GM12878 (cell line): ENCODE measurements at regions not wholly inside any gene's neighbourhood (a gene's known extent, or its start where the extent isn't known, plus 50 kb on each side); places are given as distances from the start of the nearest gene placed in this dataset.

Experiments used
- ATAC-seq: fragments of 200-7000 bp; cut with Tn5 transposase; 3 replicates; pipeline ENCODE4 v1.9.1; 2020; ENCODE audit warnings: mild to moderate bottlenecking, moderate library complexity
- BruUV-seq: library from RNA; stranded (reverse); fragments of 400-500 nt; replicated peaks from 2 replicates; lab custom pipeline; 2021; lab: Mats Ljungman, UMichigan
- CTCF ChIA-PET: fragments of 300-600 bp; sonication (Branson Sonifier 250); formaldehyde crosslinking; extraction: SDS; loops from one replicate; lab custom pipeline; 2021; ENCODE audit warnings: inconsistent platforms; lab: Yijun Ruan, JAX
- POLR2A ChIA-PET: fragments of 350-600 bp; formaldehyde crosslinking; extraction: SDS; loops from one replicate; lab custom pipeline; 2021; ENCODE audit warnings: inconsistent platforms; lab: Charles Lee
- RAD21 ChIA-PET: fragments of 300-600 bp; sonication (Branson Sonifier 250); formaldehyde crosslinking; loops from one replicate; lab custom pipeline; 2023; ENCODE audit warnings: antibody characterized with exemption; ENCODE audit not compliant: unreplicated experiment; lab: Charles Lee
- SMC1A ChIA-PET: fragments of 300-600 bp; sonication (Branson Sonifier 250); formaldehyde crosslinking; loops from one replicate; lab custom pipeline; 2023; ENCODE audit not compliant: unreplicated experiment, uncharacterized antibody; lab: Charles Lee
- DNase-seq: peaks from one replicate; pipeline ENCODE4 v3.0.0-alpha.2; 2011; ENCODE audit warnings: low read depth, low spot score
- FAIRE-seq: peaks from 3 replicates; lab custom pipeline; 2011; peaks lifted over from hg19 to GRCh38; lab: Jason Lieb, UNC
- H2AFZ ChIP-seq: 2 replicates; pipeline ENCODE4 v1.6.0; 2011; ENCODE audit warnings: low read depth, low read length, control low read depth; ENCODE audit not compliant: control insufficient read depth
- H3K27ac ChIP-seq: 2 replicates; pipeline ENCODE4 v1.5.1; 2011; ENCODE audit warnings: control low read depth; ENCODE audit not compliant: control insufficient read depth, insufficient read depth
- H3K27me3 ChIP-seq, 2 experiments: replicated peaks in 1 of 2; 2 replicates each; pipeline versions ENCODE4 v1.6.0 to v1.6.1; 2011; ENCODE audit warnings: low read length in 1 of 2; ENCODE audit not compliant: control insufficient read depth in 2 of 2, insufficient read depth in 2 of 2
- H3K36me3 ChIP-seq, 2 experiments: 2 replicates each; pipeline ENCODE4 v1.5.1; 2011; ENCODE audit warnings: low read length in 1 of 2; ENCODE audit not compliant: control insufficient read depth in 2 of 2, insufficient read depth in 2 of 2
- H3K4me1 ChIP-seq: 2 replicates; pipeline ENCODE4 v1.6.1; 2011; ENCODE audit warnings: mild to moderate bottlenecking, low read length, moderate library complexity, mixed read lengths; ENCODE audit not compliant: control insufficient read depth, insufficient read depth
- H3K4me2 ChIP-seq: 2 replicates; pipeline ENCODE4 v1.6.0; 2011; ENCODE audit warnings: control low read depth; ENCODE audit not compliant: control insufficient read depth, insufficient read depth
- H3K4me3 ChIP-seq: fragments of 200-600 bp; sonication (generic); 2 replicates; pipeline ENCODE4 v1.5.1; 2016
- H3K79me2 ChIP-seq: 2 replicates; pipeline ENCODE4 v1.6.0; 2011; ENCODE audit warnings: low read length; ENCODE audit not compliant: control insufficient read depth, insufficient read depth
- H3K9ac ChIP-seq: 2 replicates; pipeline ENCODE4 v1.8.0; 2011; ENCODE audit warnings: low read length, control low read depth, mixed read lengths; ENCODE audit not compliant: control insufficient read depth, insufficient read depth
- H3K9me3 ChIP-seq: replicated peaks from 3 replicates; pipeline ENCODE4 v1.5.1; 2011; ENCODE audit warnings: mild to moderate bottlenecking, low read length; ENCODE audit not compliant: control insufficient read depth, insufficient read depth
- H4K20me1 ChIP-seq: 2 replicates; pipeline ENCODE4 v1.6.0; 2011; ENCODE audit not compliant: control insufficient read depth, insufficient read depth
- CEBPB ChIP-seq, 2 experiments: fragments of 150-350 bp in 1 of 2; IDR thresholded peaks; 2 replicates each; pipeline ENCODE4 v1.6.1; 2012 to 2014; ENCODE audit warnings: low read depth in 2 of 2, low read length in 2 of 2, borderline replicate concordance in 1 of 2, inconsistent platforms in 1 of 2
- CHD1 ChIP-seq: IDR thresholded peaks from 2 replicates; pipeline ENCODE4 v1.6.1; 2012; ENCODE audit warnings: low read depth, low read length, improper control_type of control experiment
- DPF2 ChIP-seq: fragments of 450-650 bp; IDR thresholded peaks from 2 replicates; pipeline ENCODE4 v1.6.1; 2017; ENCODE audit warnings: mild to moderate bottlenecking
- GABPA ChIP-seq: IDR thresholded peaks from 2 replicates; pipeline ENCODE4 v1.6.1; 2014; ENCODE audit warnings: antibody characterized with exemption, low read depth, mild to moderate bottlenecking, inconsistent platforms
- KLF5 ChIP-seq: fragments of 450-650 bp; IDR thresholded peaks from 2 replicates; pipeline ENCODE4 v1.6.1; 2014; ENCODE audit warnings: mild to moderate bottlenecking; ENCODE audit not compliant: partially characterized antibody
- MXI1 ChIP-seq: fragments of 150-350 bp; IDR thresholded peaks from 2 replicates; pipeline ENCODE4 v1.6.1; 2011; ENCODE audit warnings: low read depth, mild to moderate bottlenecking, inconsistent platforms, low read length, improper control_type of control experiment
- RB1 ChIP-seq: fragments of 450-650 bp; formaldehyde crosslinking; IDR thresholded peaks from 2 replicates; pipeline ENCODE4 v1.6.1; 2017; ENCODE audit warnings: mild to moderate bottlenecking, borderline replicate concordance
- RBBP5 ChIP-seq: fragments of 200-600 bp; sonication (generic); conservative IDR thresholded peaks from 2 replicates; pipeline ENCODE4 v1.6.1; 2016
- SIN3A ChIP-seq: IDR thresholded peaks from 2 replicates; pipeline ENCODE4 v1.6.1; 2012; ENCODE audit warnings: low read depth, low read length, improper control_type of control experiment
- SP1 ChIP-seq: IDR thresholded peaks from one replicate; pipeline ENCODE4 v1.6.1; 2011; ENCODE audit warnings: low read depth, low read length
- WRNIP1 ChIP-seq: IDR thresholded peaks from 2 replicates; pipeline ENCODE4 v1.6.1; 2011; ENCODE audit warnings: low read depth, low read length, improper control_type of control experiment, borderline replicate concordance
- ZBTB33 ChIP-seq: fragments of 450-650 bp; IDR thresholded peaks from 2 replicates; pipeline ENCODE4 v1.6.1; 2017; ENCODE audit warnings: mild to moderate bottlenecking
- ZBTB40 ChIP-seq: fragments of 450-650 bp; IDR thresholded peaks from 2 replicates; pipeline ENCODE4 v1.6.1; 2016; ENCODE audit warnings: mild to moderate bottlenecking, moderate library complexity, borderline replicate concordance
- ZNF24 ChIP-seq: fragments of 450-650 bp; IDR thresholded peaks from 2 replicates; pipeline ENCODE4 v1.6.1; 2017; ENCODE audit warnings: antibody characterized with exemption, mild to moderate bottlenecking
- WGBS: methylation state at CpG from one replicate; pipeline ENCODE4 v1.1.6; 2016; ENCODE audit warnings: low lambda C conversion rate; ENCODE audit not compliant: insufficient replicate concordance, insufficient coverage; ENCODE audit errors: missing lambda C conversion rate; 5-methylcytosine and 5-hydroxymethylcytosine counted together
- in situ Hi-C: fragments of 300-500 bp; cut with MboI; formaldehyde crosslinking; loops from 9 replicates; pipeline ENCODE4 v1.14.3; 2018; ENCODE audit warnings: mixed read lengths
- intact Hi-C: fragments of 100-400 bp; cut with micrococcal nuclease; formaldehyde crosslinking; loops from one replicate; pipeline ENCODE4 v1.14.2; 2022; ENCODE audit not compliant: unreplicated experiment

- ChIA-PET SMC1A (no interaction called here), CTCF (no interaction called here)
- Histone ChIP-seq H3K27ac (no peak overlapping the region), H3K4me2 (no peak overlapping the region), H3K79me2 (no peaks in the 10 kb centered on the region), H2AFZ (no peak overlapping the region), H3K4me1 (no peaks in the 10 kb centered on the region), H3K27me3 (no peaks in the 10 kb centered on the region)
- 15% methylated on average over 3 of the region's 3 CpGs for WGBS
- FAIRE-seq (no peak), DNase-seq (no peak)
- TF ChIP-seq ZBTB33 (no peak), GABPA (no peak), RB1 (no peak), CEBPB (IDR thresholded peaks at IDR 0.05; ENCODE audit: borderline replicate concordance in 1 of 2, low read depth in 2 of 2, low read length in 2 of 2) (no peak), CHD1 (no peak), RBBP5 (no peak), SIN3A (no peak), KLF5 (no peak), ZBTB40 (no peak), WRNIP1 (no peak), MXI1 (no peak), ZNF24 (no peak), DPF2 (no peak), SP1 (no peak)
- TF ChIP-seq, all 136 proteins: peak for 0
- Histone ChIP-seq H3K4me3 (no peak overlapping the region), H3K9ac (no peak overlapping the region), H3K36me3 (no peaks in the 10 kb centered on the region), H4K20me1 (no peaks in the 10 kb centered on the region), H3K9me3 (no peaks in the 10 kb centered on the region; the same call in 2 of the 3 replicates)
- ChIA-PET RAD21 (no interaction called here), POLR2A (no interaction called here)
- intact Hi-C loops (no loop called here), in situ Hi-C loops (no loop called here)
- ATAC-seq, result no peak
- BruUV-seq, result no TSS peak
These were observed 147.0 kb upstream of the ARHGEF9 start for GRCh38 chrX:63932006-63932405.
